ENCODE measurements at regions not wholly inside any gene's neighbourhood (a gene's known extent, or its start where the extent isn't known, plus 50 kb on each side); places are given as distances from the start of the nearest gene placed in this dataset.

DNA sequence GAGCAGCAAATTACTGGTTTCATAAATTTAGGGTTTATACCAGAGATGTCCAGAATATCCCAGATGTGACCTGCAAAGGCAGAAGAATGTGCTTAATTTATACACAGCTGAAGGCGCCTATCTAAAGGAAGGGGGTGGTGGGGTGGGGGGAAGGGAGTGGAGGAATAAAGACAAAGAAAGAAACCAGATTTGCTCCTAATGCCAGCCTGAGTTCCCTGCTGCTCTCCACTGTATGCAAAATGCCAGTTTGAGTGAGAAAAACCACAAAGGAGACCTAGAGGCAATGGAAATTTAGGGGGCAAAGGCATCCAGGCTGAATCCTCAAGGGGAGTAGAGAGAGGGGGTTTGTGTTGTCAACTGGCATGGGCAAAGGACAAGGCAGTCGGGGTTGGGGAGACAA is 161.5 kb upstream of the TOX3 start:
- Mint-ChIP-seq H3K4me1 (ENCODE audit: low read depth) (no peaks in the 10 kb centered on the region), H3K27me3 (no peaks in the 10 kb centered on the region), H3K36me3 (ENCODE audit: low read depth) (no peaks in the 10 kb centered on the region), H3K4me3 (no peak overlapping the region), H3K27ac (no peak overlapping the region), H3K9me3 (no peaks in the 10 kb centered on the region)
- CTCF ChIA-PET = no interaction called here
- TF ChIP-seq, protein P1, sequence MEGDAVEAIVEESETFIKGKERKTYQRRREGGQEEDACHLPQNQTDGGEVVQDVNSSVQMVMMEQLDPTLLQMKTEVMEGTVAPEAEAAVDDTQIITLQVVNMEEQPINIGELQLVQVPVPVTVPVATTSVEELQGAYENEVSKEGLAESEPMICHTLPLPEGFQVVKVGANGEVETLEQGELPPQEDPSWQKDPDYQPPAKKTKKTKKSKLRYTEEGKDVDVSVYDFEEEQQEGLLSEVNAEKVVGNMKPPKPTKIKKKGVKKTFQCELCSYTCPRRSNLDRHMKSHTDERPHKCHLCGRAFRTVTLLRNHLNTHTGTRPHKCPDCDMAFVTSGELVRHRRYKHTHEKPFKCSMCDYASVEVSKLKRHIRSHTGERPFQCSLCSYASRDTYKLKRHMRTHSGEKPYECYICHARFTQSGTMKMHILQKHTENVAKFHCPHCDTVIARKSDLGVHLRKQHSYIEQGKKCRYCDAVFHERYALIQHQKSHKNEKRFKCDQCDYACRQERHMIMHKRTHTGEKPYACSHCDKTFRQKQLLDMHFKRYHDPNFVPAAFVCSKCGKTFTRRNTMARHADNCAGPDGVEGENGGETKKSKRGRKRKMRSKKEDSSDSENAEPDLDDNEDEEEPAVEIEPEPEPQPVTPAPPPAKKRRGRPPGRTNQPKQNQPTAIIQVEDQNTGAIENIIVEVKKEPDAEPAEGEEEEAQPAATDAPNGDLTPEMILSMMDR (IDR thresholded peaks at IDR 0.05) = no peak
- ATAC-seq (no peak), DNase-seq (no peak)
- POLR2A ChIA-PET = no interaction called here
- intact Hi-C loops (cut with micrococcal nuclease) = no loop called here

DNA sequence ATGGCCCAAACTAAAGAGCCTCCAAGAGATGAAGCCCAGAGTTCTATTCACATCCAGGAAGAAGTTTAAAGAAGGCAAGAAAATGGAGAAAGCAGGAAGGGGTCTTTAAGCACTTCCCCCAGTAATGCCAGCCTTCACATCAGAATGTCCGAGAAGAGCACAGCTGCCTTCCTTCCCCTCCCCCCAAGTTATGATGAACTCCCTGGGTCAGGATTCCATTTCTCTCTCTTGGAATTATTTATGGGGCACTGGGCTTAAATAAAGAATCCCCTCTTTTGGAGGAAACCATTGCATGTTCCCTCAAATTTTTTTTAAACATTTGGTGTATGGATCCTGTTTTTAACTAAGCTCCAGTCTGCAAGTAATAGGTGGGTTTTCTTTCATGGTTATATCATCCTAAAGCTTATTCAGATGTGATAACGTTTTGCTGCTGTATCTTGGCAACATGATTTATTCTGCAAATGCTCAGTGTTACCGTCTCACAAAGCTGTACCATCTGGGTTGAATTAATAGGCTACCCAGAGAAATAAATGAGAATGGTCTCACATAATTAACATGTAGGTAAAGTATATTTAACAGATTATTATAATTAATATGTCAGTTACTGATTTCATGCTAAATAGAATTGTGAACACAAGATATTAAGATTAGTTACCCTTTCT is 160.9 kb upstream of the TOX3 start:
- no peak for ATAC-seq
- Mint-ChIP-seq H3K27ac (no peak overlapping the region), H3K27me3 (no peaks in the 10 kb centered on the region), H3K36me3 (ENCODE audit: low read depth) (no peaks in the 10 kb centered on the region), H3K9me3 (no peaks in the 10 kb centered on the region), H3K4me3 (no peak overlapping the region), H3K4me1 (ENCODE audit: low read depth) (no peaks in the 10 kb centered on the region)
- TF ChIP-seq, protein P1 (IDR thresholded peaks at IDR 0.05) = no peak
- POLR2A ChIA-PET = no interaction called here
- intact Hi-C loops (cut with micrococcal nuclease) = no loop called here
- DNase-seq = no peak
- CTCF ChIA-PET = no interaction called here

DNA sequence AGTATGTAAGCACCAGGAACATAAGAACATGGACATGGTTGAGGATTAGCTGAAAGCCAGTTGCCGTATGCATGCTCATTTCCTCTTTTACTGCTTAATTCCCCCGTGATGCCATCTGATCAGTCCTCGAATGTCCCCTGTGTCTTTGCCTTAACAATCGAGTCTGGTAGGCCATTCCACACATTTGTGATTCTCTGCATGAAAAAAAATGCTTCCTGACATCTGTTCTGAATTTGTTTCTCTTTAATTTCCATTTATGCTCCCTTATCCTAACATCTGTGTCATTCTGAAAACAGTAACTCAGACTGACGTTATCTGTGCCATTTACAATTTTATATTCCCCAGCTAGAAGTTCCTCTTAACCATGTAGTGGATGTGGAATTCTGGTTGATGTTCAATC is 158.2 kb upstream of the TOX3 start:
- ATAC-seq = no peak
- H3K4me1 Mint-ChIP-seq (ENCODE audit: low read depth) = no peaks in the 10 kb centered on the region
- intact Hi-C loops (cut with micrococcal nuclease) = no loop called here
- ChIA-PET CTCF (no interaction called here), POLR2A (no interaction called here)
- no peaks in the 10 kb centered on the region for H3K27me3 Mint-ChIP-seq
- H3K9me3 Mint-ChIP-seq = peaks cover 1% of the 10 kb centered on the region
- TF ChIP-seq, protein P1 (IDR thresholded peaks at IDR 0.05) = no peak
- H3K4me3 Mint-ChIP-seq = no peak overlapping the region
- no peak overlapping the region for H3K27ac Mint-ChIP-seq
- DNase-seq = no peak
- H3K36me3 Mint-ChIP-seq (ENCODE audit: low read depth) = no peaks in the 10 kb centered on the region

DNA sequence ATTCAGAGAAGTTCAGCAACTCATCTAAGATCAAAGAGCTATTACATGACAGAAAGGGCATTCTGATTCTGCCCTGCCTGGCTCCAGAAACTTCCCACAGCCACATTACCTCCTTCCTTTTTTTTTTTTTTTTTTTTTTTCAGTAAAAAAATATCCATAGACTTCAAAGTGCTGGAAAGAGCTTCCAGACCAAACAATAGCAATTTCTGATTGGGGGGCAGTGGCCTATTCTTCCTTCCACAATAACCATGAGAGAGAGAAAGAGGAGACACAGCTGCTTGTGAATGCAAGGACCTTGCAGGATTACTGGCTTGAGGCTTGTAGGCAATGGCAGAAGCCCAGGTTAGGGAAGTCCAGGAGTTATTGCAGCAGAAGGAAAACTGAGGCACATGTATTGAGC is 151.0 kb upstream of the TOX3 start:
- Mint-ChIP-seq H3K36me3 (ENCODE audit: low read depth) (no peaks in the 10 kb centered on the region), H3K9me3 (peaks cover 6% of the 10 kb centered on the region), H3K4me1 (ENCODE audit: low read depth) (no peaks in the 10 kb centered on the region), H3K27me3 (no peaks in the 10 kb centered on the region), H3K27ac (no peak overlapping the region), H3K4me3 (no peak overlapping the region)
- ATAC-seq = no peak
- ChIA-PET CTCF (no interaction called here), POLR2A (no interaction called here)
- intact Hi-C loops (cut with micrococcal nuclease) = no loop called here
- no peak for DNase-seq
- TF ChIP-seq, protein P1 (IDR thresholded peaks at IDR 0.05) = no peak

DNA sequence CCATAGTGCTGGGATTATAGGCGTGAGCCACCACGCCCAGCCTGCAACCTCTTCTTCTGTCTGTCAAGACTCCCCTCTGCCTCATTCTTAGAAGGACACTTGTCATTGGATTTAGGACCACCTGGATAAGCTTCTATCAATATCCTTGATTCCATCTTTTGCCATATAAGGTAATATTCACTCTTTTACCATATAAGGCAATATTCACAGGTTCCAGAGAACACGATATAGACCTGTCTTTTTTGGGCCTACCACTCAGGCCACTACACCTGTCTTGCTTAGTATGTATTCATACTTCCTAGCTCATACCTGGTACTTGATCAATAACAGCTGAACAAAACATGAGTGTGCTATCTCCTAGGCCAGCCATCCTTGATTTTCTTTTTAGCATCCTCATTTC is 149.2 kb upstream of the TOX3 start:
- TF ChIP-seq, protein P1 (IDR thresholded peaks at IDR 0.05) = no peak
- H3K4me3 Mint-ChIP-seq = no peak overlapping the region
- ChIA-PET CTCF (no interaction called here), POLR2A (no interaction called here)
- DNase-seq = no peak
- ATAC-seq = no peak
- H3K4me1 Mint-ChIP-seq (ENCODE audit: low read depth) = no peaks in the 10 kb centered on the region
- H3K27me3 Mint-ChIP-seq = no peaks in the 10 kb centered on the region
- no peak overlapping the region for H3K27ac Mint-ChIP-seq
- H3K9me3 Mint-ChIP-seq = peaks cover 8% of the 10 kb centered on the region
- no peaks in the 10 kb centered on the region for H3K36me3 Mint-ChIP-seq (ENCODE audit: low read depth)
- intact Hi-C loops (cut with micrococcal nuclease) = no loop called here

All from activated CD8-positive, alpha-beta T cell treated with anti-CD3 and anti-CD28 coated beads for 36 hours (primary cell).